Iris pigment epithelial cell (primary cell): ENCODE measurements at regions not wholly inside any gene's neighbourhood (a gene's known extent, or its start where the extent isn't known, plus 50 kb on each side); places are given as distances from the start of the nearest gene placed in this dataset.

Source experiments
- DNase-seq: peaks from one replicate; pipeline ENCODE4 v3.0.0-alpha.2; 2011; ENCODE audit warnings: low read depth

DNA sequence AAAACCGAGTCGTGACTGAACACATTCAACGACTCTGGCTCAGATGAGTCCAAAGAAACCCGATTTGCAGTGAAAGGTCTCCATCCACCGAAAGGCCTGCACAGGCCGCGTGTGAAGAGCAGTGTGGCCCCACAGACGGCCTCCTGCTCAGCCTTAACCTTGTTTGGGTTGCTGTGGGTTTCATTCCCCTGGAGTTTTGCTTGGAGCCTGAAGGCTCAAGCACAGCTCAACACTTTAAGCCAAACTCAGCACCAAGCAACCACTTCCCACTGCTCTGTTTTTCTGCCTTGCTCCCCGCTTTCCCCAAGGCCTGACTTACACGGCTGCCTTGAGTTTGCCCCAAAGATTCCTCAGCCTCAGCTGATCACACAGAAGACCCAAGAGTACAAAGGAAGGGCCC is 398.2 kb upstream of the NFE2L3 start:
- no peak for DNase-seq

DNA sequence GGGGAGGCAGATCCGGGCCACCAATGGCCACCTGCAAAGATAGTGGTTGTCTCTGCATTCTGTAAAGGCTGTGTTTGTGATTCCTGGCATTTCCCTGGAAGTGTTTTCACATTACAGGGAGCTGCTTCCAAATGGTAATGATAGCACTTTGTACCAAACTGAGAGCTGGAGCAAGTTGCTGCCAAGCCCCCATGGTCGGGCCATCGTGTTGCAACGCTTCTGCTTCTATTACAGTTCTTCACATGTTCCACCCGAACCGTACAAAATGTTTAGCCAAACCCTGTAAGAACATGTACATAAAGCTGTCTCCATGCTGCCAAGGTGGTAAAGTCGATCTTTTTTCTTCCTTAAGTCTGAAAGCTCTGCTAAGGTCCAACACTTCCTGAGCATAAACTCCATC is 397.7 kb upstream of the NFE2L3 start:
- DNase-seq, result no peak

DNA sequence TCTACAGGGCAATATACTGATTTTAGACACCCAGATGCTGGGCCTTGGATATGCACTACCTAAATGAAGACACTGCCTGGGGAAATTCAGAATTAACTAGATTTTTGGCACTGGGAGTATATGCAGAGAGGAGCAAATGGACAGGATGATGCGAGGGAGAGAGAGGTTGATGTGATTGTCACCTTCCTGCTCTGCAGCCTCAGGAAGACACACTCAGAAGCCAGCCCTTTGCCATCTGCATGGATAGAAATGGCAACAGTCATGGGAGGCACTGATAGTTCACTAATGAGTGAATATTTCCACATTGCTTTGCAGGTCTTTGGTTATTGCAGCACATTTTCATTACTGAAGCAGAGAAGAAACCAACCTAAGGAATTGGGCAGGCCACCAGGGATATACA is 397.2 kb upstream of the NFE2L3 start:
- DNase-seq, result no peak

DNA sequence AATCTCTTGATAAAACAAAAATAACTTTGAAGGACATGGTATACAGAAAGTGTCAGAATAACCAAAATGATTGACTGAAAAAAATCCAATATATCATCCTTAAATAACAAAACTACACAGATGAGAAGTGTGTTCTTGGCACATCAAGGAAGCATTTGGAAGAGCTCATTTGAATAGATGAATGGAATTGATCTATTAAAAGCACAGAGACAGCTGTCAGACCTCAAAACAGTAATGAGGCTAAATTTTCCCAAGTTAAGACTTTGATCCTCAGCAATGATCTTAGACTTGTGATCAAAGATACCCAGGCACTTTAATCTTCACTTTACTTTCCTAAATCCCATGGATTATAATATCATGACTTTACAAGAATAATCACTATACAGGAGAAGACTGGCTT is 395.4 kb upstream of the NFE2L3 start:
- DNase-seq, result no peak

DNA sequence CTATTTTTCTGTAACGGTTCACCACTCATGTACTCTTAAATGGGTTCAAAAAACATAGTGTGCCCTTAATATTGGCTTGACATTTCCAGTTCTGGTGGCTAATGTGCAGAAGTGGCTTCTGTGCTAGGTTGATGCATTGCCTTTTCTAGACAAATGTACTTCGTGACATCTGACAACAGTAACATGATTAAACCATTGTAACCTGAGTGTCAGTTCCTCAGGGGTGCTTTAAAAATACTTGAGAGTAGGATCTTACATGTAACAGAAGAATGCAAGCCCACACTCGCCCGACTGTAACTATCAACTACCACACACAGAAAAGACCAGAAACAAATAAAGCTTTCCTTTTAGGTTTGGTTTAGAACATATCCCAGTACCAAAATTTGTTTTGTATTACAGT is 393.4 kb upstream of the NFE2L3 start:
- no peak for DNase-seq

DNA sequence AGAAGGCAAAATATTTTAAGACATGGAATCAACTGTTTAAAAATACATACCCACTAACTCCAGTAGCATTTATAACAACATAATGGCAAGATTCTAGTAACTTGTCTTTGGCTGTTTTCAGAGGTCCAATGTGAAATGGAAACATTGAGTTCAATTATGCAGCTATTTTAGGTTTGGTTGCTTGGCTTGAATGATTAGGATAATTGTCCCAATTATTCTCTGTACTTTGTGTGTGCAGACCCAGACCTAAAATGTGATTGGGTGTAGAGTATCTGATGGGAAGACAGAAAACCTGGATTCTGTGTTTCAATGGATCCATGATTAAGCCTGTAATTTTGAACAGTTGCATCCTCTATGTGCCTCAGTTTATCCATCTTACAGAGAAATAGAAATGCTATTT is 392.7 kb upstream of the NFE2L3 start:
- DNase-seq, result no peak

DNA sequence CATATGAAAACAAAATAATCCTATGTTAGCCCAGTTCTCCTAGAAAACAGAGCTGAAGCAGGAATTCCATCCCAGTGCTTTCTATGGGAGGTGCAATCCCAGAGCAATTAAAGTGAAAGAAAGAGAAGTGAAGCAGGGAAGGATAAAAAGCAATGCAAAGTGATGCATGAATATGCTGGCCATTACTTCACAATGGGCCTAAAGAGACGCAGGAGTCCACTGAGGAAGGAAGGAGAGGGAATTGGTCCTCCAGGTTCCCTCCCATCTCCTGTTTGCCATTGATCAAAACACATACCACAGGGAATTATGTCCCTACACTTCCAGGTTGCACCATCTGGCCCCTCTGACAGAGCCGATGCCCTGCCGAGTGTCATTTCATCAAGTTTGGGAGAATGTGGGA is 392.2 kb upstream of the NFE2L3 start:
- DNase-seq, result no peak

DNA sequence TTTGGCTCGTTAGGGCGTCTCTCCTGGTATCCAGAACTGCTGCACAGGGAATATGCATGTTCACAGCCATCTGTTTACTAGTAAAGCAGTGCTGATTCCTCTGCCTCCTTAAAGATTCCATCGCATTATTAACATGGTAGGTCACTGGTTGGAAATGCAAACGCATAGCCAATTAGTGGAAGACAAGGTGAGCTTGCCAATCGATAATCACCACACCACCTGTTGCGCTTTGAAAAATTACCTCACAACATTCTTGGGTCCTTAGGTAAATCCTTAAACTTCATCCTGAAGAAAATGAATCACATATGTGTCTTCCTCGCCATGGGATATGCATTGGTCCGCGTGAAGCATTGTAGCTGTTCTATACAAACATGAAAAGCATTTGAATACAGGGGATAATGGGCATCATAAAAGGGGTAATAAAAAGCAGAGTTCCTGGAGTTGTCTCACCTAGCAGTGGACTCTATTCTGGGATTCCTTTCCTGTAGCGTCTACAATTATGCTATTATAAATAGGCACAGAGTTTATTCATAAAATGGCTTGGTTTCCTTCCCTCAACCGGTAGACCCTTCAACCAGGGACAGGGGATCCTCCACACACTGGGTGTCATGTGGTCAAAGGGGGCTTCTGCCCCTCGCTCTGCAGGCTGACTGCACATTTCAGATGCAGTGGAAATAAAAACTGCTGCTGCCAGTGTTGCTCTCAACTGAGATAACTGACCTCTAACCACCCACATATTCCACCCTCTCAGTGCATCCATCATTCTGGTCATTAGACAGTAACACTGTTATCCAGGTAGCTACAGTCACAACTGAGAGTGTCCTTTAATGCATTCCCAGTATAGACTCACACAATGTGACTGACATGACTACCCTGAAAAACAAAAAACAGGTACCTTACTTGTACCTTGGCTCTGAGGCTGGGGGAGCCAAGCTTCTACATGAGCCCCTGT is 389.2 kb upstream of the NFE2L3 start:
- DNase-seq, result no peak

DNA sequence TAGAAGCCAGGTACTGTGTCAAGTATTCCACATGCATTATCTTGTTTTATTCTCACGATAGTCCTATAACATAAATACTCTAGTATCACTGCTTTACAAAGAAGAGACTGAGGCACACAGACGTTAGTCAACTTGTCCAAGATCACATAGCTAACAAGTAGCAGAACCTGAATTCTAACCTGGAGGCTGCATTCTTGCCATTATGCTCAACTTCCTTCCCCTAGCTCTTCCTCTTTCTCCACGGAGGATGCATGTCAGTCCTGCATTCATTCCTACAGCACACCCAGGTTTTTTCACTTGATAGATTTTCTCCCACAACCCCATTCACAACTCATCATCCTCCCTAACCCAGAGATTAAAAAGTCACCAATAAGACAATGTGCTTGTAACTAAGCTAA is 388.5 kb upstream of the NFE2L3 start:
- DNase-seq, result no peak

DNA sequence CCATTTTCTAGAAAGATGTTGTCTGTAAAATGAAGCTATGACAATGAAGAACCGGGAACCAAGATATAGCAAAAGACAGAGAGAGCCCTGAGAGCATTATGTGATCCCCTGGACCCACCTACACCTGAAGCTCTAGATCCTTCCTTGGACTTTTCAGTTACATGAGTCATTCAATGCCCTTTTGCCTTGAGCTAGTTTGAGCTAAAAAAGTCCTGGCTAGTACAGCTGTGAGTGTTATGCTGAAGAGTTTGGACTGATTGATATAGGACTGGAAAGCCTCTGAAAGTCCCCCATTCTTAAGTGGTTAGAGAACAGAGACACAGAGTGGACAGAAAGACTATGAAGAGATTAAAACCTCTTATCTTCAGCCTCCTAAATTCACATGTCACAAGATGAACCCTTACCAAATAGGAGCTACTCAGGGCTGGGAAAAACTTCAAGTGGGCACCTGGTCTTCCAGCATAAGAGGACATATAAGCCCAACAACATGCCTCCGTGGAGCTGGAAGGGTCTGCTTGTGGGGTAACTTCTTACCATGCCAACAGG is 386.8 kb upstream of the NFE2L3 start:
- DNase-seq, result no peak

DNA sequence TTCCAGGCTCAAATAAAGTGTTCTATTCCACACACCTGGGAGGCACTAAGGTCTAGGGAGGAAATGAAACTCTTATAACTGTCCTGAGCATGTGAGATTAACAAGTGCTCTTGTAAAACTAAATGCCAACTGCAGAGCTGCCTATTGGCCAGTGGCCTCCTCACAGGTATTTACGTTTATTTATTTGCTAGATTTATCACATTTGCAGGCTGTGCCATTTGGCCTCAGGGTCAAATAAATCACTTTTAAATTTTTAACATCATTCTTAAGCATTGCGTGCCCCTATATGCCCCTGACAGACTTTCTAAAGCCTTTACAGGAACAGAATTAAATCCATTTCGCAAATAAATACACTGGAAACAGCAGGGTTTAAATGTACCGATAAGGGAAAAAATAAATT is 381.8 kb upstream of the NFE2L3 start:
- DNase-seq, result no peak

DNA sequence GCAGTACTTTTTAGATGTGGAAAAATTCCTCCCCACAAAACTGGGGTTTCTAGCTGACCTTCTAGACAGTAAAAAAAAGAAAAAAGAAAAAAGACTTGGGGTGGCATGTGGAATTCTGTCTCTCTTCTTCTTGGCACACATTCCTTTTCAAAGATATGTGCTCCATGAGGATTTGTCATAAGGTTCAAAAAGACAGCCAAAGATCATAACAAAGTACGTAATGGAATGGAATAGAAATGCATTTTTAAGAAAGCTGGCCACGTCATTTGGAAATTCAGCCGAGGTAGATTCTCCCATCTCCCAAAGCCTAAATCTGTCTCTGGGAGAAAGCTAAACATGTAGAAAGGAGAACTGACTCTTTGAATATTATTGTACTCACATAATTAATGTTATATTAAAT is 381.3 kb upstream of the NFE2L3 start:
- no peak for DNase-seq

DNA sequence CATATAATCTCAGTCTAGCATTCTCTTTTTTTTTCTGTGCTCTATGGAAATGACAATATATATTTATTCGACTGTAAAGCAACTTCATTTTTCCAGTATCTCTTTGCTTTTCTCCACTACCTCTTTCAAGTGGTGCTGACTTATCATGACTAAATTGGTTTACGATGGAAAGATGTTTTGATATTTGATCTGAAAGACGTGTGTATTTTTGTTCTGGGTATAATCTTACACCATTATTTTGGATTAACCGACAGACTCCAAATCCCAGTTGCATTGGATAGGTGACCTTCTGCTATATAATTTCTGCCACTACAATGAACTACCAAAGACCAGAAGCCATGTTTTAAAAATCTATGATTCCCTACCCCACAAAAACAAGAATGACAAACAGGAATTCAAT is 380.5 kb upstream of the NFE2L3 start:
- DNase-seq, result no peak

DNA sequence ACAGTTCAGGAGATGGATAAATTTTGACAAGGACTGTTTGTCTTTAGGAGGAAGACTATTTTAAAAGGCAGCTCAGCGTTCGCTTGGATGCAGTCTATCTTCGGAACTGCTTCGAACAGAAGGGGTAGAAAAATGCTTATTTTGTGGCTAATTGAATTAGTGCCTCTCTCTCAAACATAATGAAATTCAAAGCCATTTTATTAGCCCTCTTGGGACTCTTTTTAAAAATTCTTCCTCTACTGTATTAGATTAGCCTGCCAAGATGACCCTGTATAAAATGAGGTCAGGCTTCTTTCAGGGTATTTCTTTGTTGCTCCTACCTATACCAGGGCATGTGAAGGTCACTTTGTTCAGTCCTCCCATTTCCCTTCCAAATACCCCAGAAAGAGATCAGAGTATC is 379.2 kb upstream of the NFE2L3 start:
- no peak for DNase-seq

DNA sequence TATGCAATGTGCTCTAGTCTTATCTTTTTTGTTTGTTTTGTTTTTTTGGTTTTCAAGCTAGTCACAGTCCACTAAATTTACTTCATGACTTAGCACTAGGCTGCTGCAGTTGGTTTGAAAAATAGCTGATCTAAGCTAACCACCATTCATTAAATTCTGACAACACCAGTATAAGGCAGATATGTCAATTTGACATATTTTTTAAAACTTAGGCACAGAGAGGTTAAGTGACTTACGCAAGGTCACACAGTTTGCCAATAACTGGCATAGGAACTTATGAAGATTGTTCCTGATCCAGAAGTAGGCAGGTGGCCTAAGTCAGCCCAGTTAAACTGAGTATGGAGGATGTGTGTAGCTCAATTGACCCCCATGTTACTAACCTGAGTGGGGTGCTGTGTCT is 377.3 kb upstream of the NFE2L3 start:
- DNase-seq, result no peak

DNA sequence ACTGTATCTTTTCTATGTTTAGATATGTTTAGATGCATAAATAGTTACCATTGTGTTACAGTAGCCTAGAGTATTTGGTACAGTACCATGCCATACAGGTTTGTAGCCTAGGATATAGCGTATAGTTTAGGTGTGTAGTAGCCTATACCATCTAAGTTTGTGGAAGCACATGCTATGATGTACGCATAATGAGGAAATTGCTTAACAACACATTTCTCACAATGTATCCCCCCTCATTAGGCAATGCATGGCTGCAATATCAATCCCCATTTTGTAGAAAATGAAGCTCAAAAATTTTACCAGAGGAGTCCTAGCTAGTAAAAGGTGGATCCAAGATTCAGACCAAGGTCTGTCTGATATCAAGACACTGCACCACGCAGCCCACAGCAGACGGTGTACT is 376.4 kb upstream of the NFE2L3 start:
- no peak for DNase-seq

DNA sequence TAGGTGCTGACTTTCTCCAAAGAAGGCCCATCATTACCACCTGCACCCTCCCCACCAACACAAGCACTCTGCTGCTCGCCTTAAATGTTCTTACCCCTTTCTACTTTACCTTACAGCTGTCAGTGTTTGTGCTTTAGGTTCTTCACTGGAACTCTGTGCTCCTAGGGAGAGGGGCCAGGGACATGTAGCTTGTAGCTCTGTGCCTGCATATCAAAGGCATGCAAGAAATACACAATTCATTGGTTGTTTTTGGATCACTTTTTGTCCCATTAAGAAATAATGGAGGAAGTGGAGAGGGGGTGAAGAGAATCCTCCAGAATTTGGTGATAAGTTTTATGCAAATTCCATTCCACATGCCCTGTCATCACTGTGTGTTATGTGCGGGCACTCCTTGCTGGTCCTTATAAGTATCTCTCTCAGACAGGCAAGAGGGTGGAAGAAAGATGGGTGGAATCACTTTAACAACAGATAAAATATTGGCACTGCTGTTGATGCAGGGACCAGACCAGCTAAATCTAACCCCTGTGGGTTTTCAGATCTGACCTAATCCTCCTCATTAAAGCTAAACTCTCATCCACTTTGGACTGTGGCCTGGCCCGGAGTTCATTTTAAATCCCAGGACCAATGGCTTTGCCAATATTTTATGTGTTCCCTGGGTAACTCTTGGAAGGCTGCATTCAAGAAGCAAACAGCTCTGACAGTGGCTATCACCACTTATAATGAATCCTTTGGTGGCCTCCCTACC is 375.8 kb upstream of the NFE2L3 start:
- no peak for DNase-seq

DNA sequence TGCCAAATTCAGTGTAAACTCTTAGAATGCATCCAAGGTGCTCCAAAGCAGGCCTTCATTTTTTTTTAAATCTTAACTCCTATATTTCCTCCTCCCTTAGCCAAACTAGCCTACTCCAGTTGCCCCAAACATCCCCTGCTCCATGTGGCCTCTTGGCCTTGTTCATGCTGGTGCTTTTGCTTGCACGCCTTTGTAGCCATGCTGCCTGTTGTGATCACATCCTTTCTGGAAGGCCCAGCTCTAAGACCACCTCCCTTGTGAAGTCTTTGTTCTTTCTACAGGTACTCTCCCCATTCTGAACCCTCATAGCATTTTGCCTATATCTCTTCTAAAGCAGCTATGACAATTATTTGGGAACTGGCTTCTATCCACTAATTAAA is 375.3 kb upstream of the NFE2L3 start:
- DNase-seq, result no peak

DNA sequence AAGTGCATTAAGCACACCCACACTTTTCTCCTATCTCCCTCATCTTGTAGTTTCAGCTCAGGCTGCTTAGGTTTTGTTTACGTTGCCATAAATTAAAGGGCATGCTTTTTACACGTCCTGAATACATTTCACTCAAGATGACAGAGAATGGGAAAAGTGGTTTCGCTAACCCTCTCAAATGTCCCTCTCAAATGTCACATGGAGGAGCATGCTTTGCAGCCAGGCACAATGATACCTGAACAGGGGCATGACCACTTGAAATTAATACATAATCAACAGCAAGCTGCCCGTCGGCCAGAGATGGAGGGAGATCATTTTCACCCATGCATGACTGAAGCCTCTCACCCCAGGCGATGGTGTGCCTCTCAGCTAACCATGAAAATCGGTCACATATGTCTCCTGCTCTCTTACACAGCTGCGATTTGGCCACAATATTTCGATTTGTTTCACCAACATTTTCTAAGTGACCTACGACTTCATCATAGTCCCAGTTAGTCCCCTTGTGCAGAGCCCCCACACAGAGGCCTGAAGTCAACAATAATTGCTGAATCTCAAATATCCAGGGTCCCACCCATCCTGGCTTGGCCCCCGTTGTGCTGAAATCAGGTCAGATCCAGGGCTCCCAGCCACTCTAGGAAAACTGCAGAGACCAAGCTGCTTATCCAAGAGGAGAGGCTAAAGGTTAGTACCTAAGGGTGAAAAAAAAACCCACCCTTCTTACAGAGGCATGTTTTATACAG is 373.9 kb upstream of the NFE2L3 start:
- DNase-seq, result no peak

DNA sequence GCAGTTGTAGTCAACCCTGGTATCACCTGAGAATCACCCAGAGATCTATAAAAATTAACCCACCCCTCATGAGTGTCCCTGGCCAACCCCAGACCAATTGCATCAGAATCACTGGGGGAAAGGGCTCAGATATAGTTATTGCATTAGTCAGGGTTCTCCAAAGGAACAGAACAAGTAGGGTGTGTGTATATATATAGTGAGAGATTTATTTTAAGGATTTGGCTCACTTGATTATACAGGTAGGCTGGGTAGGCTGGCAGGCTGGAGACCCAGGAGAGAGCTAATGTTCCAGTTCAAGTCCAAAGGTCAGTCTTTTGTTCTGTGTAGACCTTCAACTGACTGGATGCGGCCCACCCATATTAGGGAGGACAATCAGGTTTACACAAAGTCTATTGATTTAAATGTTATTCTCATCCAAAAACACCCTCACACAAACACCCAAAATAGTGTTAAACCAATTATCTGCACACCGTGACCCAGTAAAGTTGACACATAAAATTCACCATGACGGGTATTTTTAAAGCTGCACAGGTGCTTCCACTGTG is 372.9 kb upstream of the NFE2L3 start:
- DNase-seq, result no peak

DNA sequence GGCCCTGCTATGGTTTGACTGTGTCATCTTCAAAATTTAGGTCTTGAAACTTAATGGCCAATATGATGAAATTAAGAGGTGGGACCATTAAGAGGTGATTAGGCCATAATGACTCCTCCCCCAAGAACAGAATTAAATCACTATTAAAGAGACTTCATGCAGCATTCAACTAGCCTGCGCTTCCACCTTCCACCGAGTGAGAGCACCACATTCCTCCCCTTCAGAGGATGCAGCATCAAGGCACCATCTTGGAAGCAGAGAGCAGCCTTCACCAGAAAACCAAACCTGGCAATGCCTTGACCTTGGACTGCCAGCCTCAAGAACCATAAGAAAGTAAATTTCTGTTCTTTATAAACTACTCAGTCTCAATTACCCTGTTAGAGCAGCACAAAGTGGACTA is 371.1 kb upstream of the NFE2L3 start:
- DNase-seq, result no peak

DNA sequence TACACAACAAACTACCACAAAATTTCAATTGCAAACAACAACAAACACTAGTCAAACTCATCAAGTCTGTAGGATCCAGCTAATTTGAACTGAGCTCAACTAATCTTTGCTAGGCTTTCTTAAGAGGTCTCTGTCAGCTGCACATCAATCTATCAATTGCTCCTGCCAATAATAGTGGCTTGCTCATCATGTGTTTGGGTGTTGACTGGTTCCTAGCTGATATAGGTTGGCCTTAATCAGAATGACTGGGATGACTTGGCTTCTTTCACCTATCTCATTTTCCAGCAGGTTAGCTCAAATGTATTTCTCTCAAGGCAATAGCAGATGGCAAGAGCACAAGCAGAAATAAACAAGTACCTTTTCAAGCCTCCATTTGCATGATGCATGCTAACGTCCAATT is 370.3 kb upstream of the NFE2L3 start:
- DNase-seq, result no peak
